ENCODE measurements at regions not wholly inside any gene's neighbourhood (a gene's known extent, or its start where the extent isn't known, plus 50 kb on each side); places are given as distances from the start of the nearest gene placed in this dataset.

- DNase-seq = no peak
These were observed 201.9 kb upstream of the PPARGC1A start for GRCh38 chr4:24091639-24092233.

- no peak for DNase-seq
These were observed 200.1 kb upstream of the PPARGC1A start for GRCh38 chr4:24089851-24090534.

GRCh38 chr4:24080871-24081270, 191.0 kb upstream of the PPARGC1A start:
- no peak for DNase-seq

GRCh38 chr4:24078347-24078962, 188.6 kb upstream of the PPARGC1A start:
- DNase-seq = no peak

GRCh38 chr4:24076811-24077210, 187.0 kb upstream of the PPARGC1A start:
- DNase-seq = no peak

- DNase-seq = no peak
These were observed 184.1 kb upstream of the PPARGC1A start for GRCh38 chr4:24073948-24074347.

- no peak for DNase-seq
These were observed 181.9 kb upstream of the PPARGC1A start for GRCh38 chr4:24071612-24072372.

GRCh38 chr4:24070117-24070516, 180.3 kb upstream of the PPARGC1A start:
- DNase-seq = no peak

- no peak for DNase-seq
These were observed 177.7 kb upstream of the PPARGC1A start for GRCh38 chr4:24067367-24068193.

GRCh38 chr4:24065974-24066373, 176.1 kb upstream of the PPARGC1A start:
- DNase-seq = no peak

GRCh38 chr4:24063731-24064130, 173.9 kb upstream of the PPARGC1A start:
- no peak for DNase-seq

GRCh38 chr4:24060932-24061331, 171.1 kb upstream of the PPARGC1A start:
- DNase-seq = no peak

GRCh38 chr4:24059839-24060238, 170.0 kb upstream of the PPARGC1A start:
- DNase-seq = no peak

GRCh38 chr4:24057915-24058559, 168.2 kb upstream of the PPARGC1A start:
- no peak for DNase-seq

- no peak for DNase-seq
These were observed 166.4 kb upstream of the PPARGC1A start for GRCh38 chr4:24056289-24056688.

GRCh38 chr4:24055623-24056022, 165.8 kb upstream of the PPARGC1A start:
- DNase-seq = no peak

- no peak for DNase-seq
These were observed 165.1 kb upstream of the PPARGC1A start for GRCh38 chr4:24054910-24055309.

- DNase-seq = no peak
These were observed 164.1 kb upstream of the PPARGC1A start for GRCh38 chr4:24053934-24054333.

- DNase-seq = no peak
These were observed 155.1 kb upstream of the PPARGC1A start for GRCh38 chr4:24044610-24045589.

- no peak for DNase-seq
These were observed 152.2 kb upstream of the PPARGC1A start for GRCh38 chr4:24042094-24042493.

- DNase-seq = no peak
These were observed 151.0 kb upstream of the PPARGC1A start for GRCh38 chr4:24040811-24041210.
